Activated CD4-positive, alpha-beta T cell treated with anti-CD3 and anti-CD28 coated beads, Interleukin-2, amount 10 ng/mL, durations not matched to agents 24 days and 14 days (primary cell): ENCODE measurements at regions not wholly inside any gene's neighbourhood (a gene's known extent, or its start where the extent isn't known, plus 50 kb on each side); places are given as distances from the start of the nearest gene placed in this dataset.
"Not testable (repeated sequence)": the region's sequence is repeated elsewhere in the genome, so short reads cannot be mapped to it uniquely, and the experiment has no call there.

Experiments
- DNase-seq: peaks from one replicate; pipeline ENCODE4 v3.0.0; 2022
- H3K27ac Mint-ChIP-seq: one replicate; pipeline ENCODE4 v1.8.0; 2022; ENCODE audit warnings: mild to moderate bottlenecking, mixed read lengths
- H3K27me3 Mint-ChIP-seq: one replicate; pipeline ENCODE4 v1.8.0; 2022; ENCODE audit warnings: mixed read lengths
- H3K36me3 Mint-ChIP-seq: one replicate; pipeline ENCODE4 v1.8.0; 2022; ENCODE audit warnings: low read depth, mild to moderate bottlenecking, mixed read lengths
- H3K4me1 Mint-ChIP-seq: one replicate; pipeline ENCODE4 v1.8.0; 2021; ENCODE audit warnings: mixed read lengths
- H3K4me3 Mint-ChIP-seq: one replicate; pipeline ENCODE4 v1.8.0; 2022; ENCODE audit warnings: mild to moderate bottlenecking, moderate library complexity, mixed read lengths
- H3K9me3 Mint-ChIP-seq: one replicate; pipeline ENCODE4 v1.8.0; 2021; ENCODE audit warnings: mixed read lengths
- intact Hi-C: fragments of 100-400 bp; cut with micrococcal nuclease; formaldehyde crosslinking; loops from one replicate; pipeline ENCODE4 v1.15.1; 2023

DNA sequence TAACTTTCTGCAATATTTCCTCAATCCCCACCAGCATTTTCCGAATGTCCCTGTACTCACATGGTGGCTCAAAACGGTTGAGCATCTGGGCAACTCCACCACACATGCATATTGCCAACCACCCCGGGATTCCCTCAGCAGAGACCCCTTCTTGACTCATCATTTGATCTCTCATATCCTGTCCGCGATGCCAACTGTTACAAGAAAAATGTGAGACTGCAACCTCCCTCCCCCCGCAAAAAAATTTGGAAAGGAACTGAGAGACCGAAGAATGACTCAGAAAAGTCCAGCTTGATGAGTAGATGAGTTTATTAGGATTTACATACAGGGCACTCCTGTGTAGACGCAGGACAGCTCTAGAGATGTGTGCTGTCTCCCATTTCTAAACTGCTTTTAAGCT, 561.4 kb downstream of the ZIC3 start:
- Mint-ChIP-seq H3K4me3 (no peak overlapping the region), H3K36me3 (no peaks in the 10 kb centered on the region), H3K27me3 (no peaks in the 10 kb centered on the region), H3K4me1 (no peaks in the 10 kb centered on the region), H3K27ac (no peak overlapping the region), H3K9me3 (no peaks in the 10 kb centered on the region)
- intact Hi-C loops: loop anchor here (5.0 kb wide), 1 partner anchor 620 kb away; no protein-coding TSS in a partner anchor
- DNase-seq: no peak

DNA sequence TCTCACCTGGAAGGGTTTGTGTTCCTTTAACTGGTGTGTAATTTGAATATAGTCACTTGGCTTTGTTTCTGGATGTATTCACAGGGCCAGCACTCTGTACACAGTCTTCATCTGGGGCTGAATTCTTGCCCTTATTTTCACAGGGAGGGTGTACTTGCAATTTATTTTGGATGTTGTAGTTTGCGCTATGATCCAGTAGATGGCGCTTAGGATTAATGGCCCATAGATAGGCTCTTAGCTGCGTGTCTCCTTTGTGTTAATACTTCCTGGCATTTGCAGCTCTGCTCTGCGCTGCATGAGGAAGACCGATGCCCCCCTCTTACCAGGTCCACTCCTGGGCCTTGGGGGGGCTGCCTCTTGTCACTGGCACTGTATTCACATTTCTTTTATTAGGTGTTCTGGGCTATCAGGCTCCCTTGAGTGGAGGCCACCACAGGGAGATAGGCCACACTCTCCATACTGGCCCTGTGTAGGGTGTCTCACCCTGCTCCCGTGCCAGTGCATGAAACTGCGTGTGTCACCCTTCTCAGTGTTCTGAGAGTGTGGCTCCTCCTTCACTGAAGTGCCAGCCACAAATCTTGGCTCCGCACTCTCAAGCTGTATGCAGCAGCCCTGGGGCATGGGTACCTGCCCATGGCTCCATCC, 562.2 kb downstream of the ZIC3 start:
- intact Hi-C loops: loop anchor here (5.0 kb wide), 1 partner anchor 619 kb away; no protein-coding TSS in a partner anchor
- no peaks in the 10 kb centered on the region for H3K36me3 Mint-ChIP-seq
- no peaks in the 10 kb centered on the region for H3K27me3 Mint-ChIP-seq
- H3K4me3 Mint-ChIP-seq: no peak overlapping the region
- H3K4me1 Mint-ChIP-seq: no peaks in the 10 kb centered on the region
- no peaks in the 10 kb centered on the region for H3K9me3 Mint-ChIP-seq
- no peak overlapping the region for H3K27ac Mint-ChIP-seq
- peak; percentile 65 for DNase-seq

DNA sequence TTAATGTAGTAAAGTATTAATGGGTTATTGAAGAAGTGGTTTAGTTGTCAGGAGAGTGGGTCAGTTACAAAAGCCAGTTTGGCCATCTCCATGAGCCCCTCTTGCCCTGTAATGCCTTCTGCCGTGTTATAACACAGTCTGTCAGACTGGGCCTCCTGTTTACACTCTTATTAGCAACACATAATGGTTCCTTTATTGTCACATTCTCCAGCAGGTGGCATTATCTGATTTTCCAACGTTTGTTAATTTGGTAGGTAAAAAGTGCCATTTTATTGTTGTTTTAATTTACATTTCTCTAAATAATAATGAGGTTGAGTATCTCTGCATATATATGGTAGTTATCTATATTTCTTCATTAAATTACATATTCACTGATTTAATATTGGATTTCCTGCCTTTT, 560.8 kb downstream of the FGF13 start:
- H3K27ac Mint-ChIP-seq: no peak overlapping the region
- no peak overlapping the region for H3K4me3 Mint-ChIP-seq
- H3K36me3 Mint-ChIP-seq: no peaks in the 10 kb centered on the region
- H3K27me3 Mint-ChIP-seq: no peaks in the 10 kb centered on the region
- no peak for DNase-seq
- intact Hi-C loops: no loop called here
- no peaks in the 10 kb centered on the region for H3K9me3 Mint-ChIP-seq
- no peaks in the 10 kb centered on the region for H3K4me1 Mint-ChIP-seq

DNA sequence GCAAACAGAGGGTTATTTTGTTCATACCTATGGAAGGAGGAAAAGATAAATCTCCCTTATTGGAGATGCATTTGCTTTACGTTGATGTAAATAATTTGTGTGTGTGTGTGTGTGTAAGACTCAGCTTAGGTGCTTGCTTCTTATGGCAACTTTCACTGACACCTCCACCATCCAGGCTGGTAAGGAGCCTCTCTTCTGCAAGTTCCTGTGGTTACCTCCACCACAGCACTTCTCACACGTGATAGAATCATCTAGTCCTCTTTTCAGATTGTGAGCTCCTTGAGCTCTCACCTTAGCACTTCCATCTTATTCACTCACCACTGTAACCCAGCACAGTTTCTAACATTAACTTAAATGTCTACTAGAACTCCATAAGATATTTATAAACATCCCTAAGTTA, 553.7 kb downstream of the FGF13 start:
- no peaks in the 10 kb centered on the region for H3K4me1 Mint-ChIP-seq
- intact Hi-C loops: no loop called here
- no peak overlapping the region for H3K27ac Mint-ChIP-seq

DNA sequence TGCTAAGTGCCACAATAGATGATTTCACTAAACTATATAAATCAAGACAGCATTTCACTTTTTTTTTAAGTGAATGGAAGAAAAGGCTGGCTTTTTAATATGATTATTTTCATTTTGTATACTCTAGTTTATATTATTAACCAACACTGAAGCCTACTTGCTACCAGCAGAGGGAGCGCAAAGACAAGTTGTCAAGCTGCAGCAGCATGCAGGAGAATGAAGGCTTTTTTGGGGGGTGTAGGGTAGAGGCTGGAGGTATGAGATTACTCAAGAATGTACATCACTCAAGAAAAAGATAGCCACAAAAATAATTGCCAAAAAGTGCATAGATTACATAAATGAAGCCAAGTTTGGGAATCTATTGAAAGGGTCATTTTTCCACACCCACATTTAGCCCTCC, 519.5 kb downstream of the FGF13 start:
- Mint-ChIP-seq H3K4me1 (no peaks in the 10 kb centered on the region), H3K27ac (no peak overlapping the region), H3K9me3 (no peaks in the 10 kb centered on the region), H3K27me3 (no peaks in the 10 kb centered on the region), H3K36me3 (no peaks in the 10 kb centered on the region), H3K4me3 (no peak overlapping the region)
- no peak for DNase-seq
- intact Hi-C loops: loop anchor here (5.0 kb wide), 1 partner anchor 555 kb away; no protein-coding TSS in a partner anchor

More for the DNA sequence above, 553.7 kb downstream of the FGF13 start:
- no peaks in the 10 kb centered on the region for H3K9me3 Mint-ChIP-seq
- no peak overlapping the region for H3K4me3 Mint-ChIP-seq
- no peak for DNase-seq
- no peaks in the 10 kb centered on the region for H3K36me3 Mint-ChIP-seq
- no peaks in the 10 kb centered on the region for H3K27me3 Mint-ChIP-seq

DNA sequence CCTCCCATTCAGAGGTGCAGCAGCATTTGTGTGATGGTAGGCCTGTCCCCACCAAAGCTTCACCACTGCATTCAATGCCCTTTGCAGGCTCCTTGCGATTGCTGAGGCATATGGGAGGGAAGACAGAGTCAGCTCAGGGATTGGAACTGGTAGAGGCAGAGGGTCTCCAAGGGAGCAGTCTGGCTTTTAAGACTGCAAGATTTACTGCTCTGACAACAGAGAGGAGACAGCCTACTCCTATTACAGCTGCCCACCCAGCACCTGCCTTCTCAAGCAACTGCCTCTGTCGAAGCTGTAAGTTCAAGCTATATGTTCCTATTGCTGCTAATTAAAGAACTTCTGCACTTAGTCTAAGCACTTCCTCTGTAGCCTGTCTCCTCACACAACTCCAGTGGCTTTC, 481.8 kb downstream of the FGF13 start:
- H3K9me3 Mint-ChIP-seq: no peaks in the 10 kb centered on the region
- intact Hi-C loops: no loop called here
- no peaks in the 10 kb centered on the region for H3K27me3 Mint-ChIP-seq
- H3K4me1 Mint-ChIP-seq: no peaks in the 10 kb centered on the region
- no peaks in the 10 kb centered on the region for H3K36me3 Mint-ChIP-seq
- no peak overlapping the region for H3K27ac Mint-ChIP-seq
- H3K4me3 Mint-ChIP-seq: no peak overlapping the region
- DNase-seq: no peak

DNA sequence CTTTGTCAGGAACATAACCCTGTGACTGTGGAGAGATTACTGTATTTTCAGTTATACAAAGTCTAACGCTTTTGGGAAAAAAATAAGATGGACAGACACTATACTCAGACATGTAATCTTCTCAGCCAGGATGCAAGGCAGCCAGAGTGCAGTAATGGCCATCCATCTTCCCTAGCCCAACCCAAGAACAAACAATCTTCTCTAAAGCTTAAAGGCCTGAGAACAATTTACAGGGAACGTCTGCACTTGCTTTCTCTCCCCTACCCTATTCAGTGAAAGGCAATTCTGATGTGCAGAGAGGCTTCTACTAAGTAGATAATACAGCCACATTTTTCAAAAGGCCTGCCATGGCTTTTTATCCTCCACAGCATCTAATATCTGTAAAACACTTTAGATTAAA, 471.3 kb downstream of the FGF13 start:
- no peak for DNase-seq
- Mint-ChIP-seq H3K36me3 (no peaks in the 10 kb centered on the region), H3K4me3 (no peak overlapping the region), H3K27ac (no peak overlapping the region), H3K9me3 (no peaks in the 10 kb centered on the region), H3K27me3 (no peaks in the 10 kb centered on the region), H3K4me1 (no peaks in the 10 kb centered on the region)
- intact Hi-C loops: no loop called here

DNA sequence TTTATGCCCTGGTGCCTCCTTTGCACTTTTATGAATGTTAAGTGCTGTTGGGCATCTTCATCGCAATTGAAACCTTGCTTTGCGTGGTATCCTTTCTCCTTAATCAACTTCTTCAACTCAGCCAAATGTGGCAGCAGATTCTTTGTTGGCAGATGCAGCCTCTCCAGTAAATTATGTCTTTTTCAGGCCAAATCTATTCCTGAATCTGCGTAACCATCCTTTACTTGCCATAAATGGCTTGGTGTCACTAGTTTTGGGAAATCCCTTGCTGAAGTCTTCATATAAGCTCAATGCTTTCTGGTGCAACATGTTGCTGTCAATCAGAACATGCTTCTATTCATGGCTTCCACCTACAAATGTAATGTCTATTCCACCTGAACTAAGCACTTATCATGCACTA, 457.5 kb downstream of the FGF13 start:
- DNase-seq: no peak
- Mint-ChIP-seq H3K4me1 (no peaks in the 10 kb centered on the region), H3K27ac (no peak overlapping the region), H3K27me3 (no peaks in the 10 kb centered on the region), H3K4me3 (no peak overlapping the region), H3K9me3 (no peaks in the 10 kb centered on the region), H3K36me3 (no peaks in the 10 kb centered on the region)
- intact Hi-C loops: no loop called here

DNA sequence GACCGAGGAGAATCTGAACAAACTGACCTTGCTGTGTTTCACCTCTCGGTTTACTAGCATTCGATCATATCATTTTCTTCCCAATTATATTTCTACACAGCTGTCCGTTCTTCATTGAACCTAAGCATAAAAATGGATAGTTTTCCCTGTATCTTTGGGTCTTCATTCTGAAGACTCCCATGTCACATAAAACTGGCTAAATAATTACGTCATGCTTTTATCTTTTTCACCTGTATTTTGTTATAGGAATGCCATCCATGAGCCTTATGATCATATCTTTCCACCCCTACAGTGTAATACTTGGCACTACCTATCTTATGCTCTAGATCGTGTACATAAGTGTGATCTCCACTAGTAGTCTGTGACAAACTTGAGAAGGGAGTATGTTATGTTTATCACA, 456.1 kb downstream of the FGF13 start:
- H3K4me3 Mint-ChIP-seq: no peak overlapping the region
- H3K36me3 Mint-ChIP-seq: no peaks in the 10 kb centered on the region
- no peaks in the 10 kb centered on the region for H3K9me3 Mint-ChIP-seq
- no peaks in the 10 kb centered on the region for H3K27me3 Mint-ChIP-seq
- H3K27ac Mint-ChIP-seq: no peak overlapping the region
- no peak for DNase-seq
- intact Hi-C loops: no loop called here
- H3K4me1 Mint-ChIP-seq: no peaks in the 10 kb centered on the region

DNA sequence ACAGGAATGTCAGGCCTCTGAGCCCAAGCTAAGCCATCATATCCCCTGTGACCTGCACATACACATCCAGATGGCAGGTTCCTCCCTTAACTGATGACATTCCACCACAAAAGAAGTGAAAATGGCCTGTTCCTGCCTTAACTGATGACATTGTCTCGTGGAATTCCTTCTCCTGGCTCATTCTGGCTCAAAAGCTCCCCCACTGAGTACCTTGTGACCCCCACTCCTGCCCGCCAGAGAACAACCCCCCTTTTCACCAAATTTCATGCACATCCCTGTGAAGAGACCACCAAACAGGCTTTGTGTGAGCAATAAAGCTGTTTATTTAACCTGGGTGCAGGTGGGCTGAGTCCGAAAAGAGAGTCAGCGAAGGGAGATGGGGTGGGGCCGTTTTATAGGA, 447.4 kb downstream of the FGF13 start:
- H3K27me3 Mint-ChIP-seq, H3K4me1 Mint-ChIP-seq: not testable (repeated sequence)

DNA sequence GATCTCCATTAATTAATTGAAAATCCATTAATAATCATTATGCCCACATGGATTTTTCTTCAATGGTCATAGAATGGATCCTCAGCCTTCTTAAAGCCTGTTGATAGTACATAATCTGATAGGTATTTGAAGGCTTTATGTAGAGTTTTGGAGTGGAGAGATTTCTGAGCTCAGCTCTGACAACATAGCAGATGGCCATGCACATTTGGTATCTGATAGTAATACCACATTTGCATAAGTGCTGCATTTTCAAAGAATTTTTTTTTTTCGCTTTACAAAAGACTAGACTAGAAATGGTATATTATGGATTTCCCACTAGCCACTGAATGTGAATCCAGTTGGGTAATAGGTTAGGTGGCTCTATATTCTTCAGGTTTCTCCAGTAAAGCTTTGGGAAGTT, 440.6 kb downstream of the FGF13 start:
- Mint-ChIP-seq H3K4me1 (no peaks in the 10 kb centered on the region), H3K36me3 (no peaks in the 10 kb centered on the region), H3K27me3 (no peaks in the 10 kb centered on the region), H3K27ac (no peak overlapping the region), H3K4me3 (no peak overlapping the region), H3K9me3 (no peaks in the 10 kb centered on the region)
- intact Hi-C loops: no loop called here
- DNase-seq: no peak

More for the DNA sequence above, 447.4 kb downstream of the FGF13 start:
- H3K36me3 Mint-ChIP-seq, DNase-seq, H3K4me3 Mint-ChIP-seq, intact Hi-C loops, H3K9me3 Mint-ChIP-seq, H3K27ac Mint-ChIP-seq: not testable (repeated sequence)

DNA sequence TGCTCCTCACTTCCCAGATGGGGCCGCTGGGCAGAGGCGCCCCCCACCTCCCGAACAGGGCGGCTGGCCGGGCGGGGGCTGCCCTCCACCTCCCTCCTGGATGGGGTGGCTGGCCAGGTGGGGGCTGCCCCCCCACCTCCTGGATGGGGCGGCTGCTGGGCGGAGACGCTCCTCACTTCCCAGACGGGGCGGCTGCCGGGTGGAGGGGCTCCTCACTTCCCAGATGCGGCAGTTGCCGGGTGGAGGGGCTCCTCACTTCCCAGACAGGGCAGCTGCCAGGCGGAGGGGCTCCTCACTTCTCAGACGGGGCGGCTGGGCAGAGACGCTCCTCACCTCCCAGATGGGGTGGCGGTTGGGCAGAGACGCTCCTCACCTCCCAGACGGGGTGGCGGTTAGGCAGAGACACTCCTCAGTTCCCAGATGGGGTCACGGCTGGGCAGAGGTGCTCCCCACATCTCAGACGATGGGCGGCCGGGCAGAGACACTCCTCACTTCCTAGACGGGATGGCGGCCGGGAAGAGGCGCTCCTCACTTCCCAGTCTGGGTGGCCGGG, 428.8 kb downstream of the FGF13 start:
- H3K27me3 Mint-ChIP-seq, H3K4me3 Mint-ChIP-seq, H3K9me3 Mint-ChIP-seq, H3K4me1 Mint-ChIP-seq, H3K36me3 Mint-ChIP-seq, intact Hi-C loops, H3K27ac Mint-ChIP-seq, DNase-seq: not testable (repeated sequence)

DNA sequence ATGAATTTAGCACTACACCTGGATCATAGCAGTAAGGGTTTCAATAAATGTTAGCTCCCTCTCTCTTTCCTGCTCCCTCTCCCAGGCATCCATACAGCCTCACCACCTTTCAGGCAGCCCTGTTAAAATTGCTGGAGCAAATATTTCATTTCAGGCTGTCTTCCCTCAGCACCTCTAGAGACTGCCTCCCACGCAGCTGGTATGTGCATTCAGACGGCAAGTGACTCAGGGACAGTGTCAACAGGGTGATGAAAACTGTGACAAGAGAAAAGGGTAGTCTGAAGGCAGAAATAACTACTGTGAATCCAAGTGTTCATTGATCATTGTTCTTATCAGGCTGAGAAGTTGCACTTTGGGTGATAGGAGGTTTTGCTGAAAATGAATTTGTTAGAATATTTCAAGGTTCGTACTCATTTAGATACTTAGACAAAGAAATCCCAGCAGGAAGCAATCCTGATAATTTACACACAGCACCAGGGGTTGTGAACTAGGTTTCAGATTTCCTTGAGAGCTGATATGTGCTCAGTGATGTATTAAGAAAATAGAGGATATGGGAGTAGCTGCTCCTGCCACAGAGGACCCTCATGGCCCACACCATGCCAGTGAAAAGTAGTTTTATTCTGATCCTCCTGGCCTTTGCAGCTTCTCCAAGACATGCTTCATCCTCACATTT, 424.2 kb downstream of the FGF13 start:
- intact Hi-C loops: no loop called here
- H3K27ac Mint-ChIP-seq: no peak overlapping the region

DNA sequence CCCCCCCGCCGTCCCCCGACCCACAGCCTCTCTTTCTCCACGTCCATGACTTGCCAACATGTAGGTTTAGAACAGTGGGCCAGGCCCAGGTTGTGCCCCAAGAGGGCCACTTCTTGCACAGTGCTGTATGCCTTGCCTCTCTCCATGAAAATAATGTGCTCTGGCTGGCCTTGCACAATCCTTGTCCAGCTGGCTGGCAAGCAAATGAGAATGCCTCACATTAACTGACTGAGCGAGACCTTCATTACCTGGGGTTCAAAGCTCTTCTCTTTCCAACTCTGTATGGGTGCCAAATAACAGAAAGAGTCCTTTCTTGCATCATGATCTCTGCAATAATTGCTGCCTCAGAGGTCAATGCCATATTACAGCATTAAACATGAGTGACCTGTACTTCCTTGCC, 416.6 kb downstream of the FGF13 start:
- Mint-ChIP-seq H3K36me3 (no peaks in the 10 kb centered on the region), H3K27me3 (no peaks in the 10 kb centered on the region), H3K9me3 (no peaks in the 10 kb centered on the region), H3K4me1 (no peaks in the 10 kb centered on the region), H3K4me3 (no peak overlapping the region), H3K27ac (no peak overlapping the region)
- DNase-seq: no peak
- intact Hi-C loops: no loop called here

More for the DNA sequence above, 424.2 kb downstream of the FGF13 start:
- H3K36me3 Mint-ChIP-seq: no peaks in the 10 kb centered on the region
- DNase-seq: no peak
- H3K4me3 Mint-ChIP-seq: no peak overlapping the region
- no peaks in the 10 kb centered on the region for H3K4me1 Mint-ChIP-seq
- H3K27me3 Mint-ChIP-seq: no peaks in the 10 kb centered on the region
- no peaks in the 10 kb centered on the region for H3K9me3 Mint-ChIP-seq
